Amygdala (tissue), 56 donors: ENCODE measurements at regions not wholly inside any gene's neighbourhood (a gene's known extent, or its start where the extent isn't known, plus 50 kb on each side); places are given as distances from the start of the nearest gene placed in this dataset.
A peak's percentile ranks its signal among the peaks of the same experiment; 100 is the strongest.

Source experiments
- DNase-seq, 56 donors: peaks; one replicate each; lab custom pipeline; 2025; lab: John Stamatoyannopoulos, UW

- no peak for DNase-seq
Measured at GRCh38 chr2:6525475-6525964, 340.2 kb downstream of the CMPK2 start.

GRCh38 chr2:6526093-6526824 is 339.4 kb downstream of the CMPK2 start:
- DNase-seq, result no peak

- DNase-seq, result no peak
Measured at GRCh38 chr2:6531304-6531703, 334.4 kb downstream of the CMPK2 start.

- DNase-seq, result peak in 37 of 56 donors; percentile 1 to 82 (median 30)
Measured at GRCh38 chr2:6535572-6535971, 330.1 kb downstream of the CMPK2 start.

- no peak for DNase-seq
Measured at GRCh38 chr2:6538607-6539006, 327.1 kb downstream of the CMPK2 start.

GRCh38 chr2:6545336-6545735 is 320.4 kb downstream of the CMPK2 start:
- no peak for DNase-seq

- no peak for DNase-seq
Measured at GRCh38 chr2:6545795-6546194, 319.9 kb downstream of the CMPK2 start.

GRCh38 chr2:6554466-6554865 is 311.2 kb downstream of the CMPK2 start:
- DNase-seq, result peak in 1 of 56 donors; percentile 2

- DNase-seq, result no peak
Measured at GRCh38 chr2:6556755-6557154, 309.0 kb downstream of the CMPK2 start.

- DNase-seq, result no peak
Measured at GRCh38 chr2:6557737-6558136, 308.0 kb downstream of the CMPK2 start.

GRCh38 chr2:6562771-6563170 is 302.9 kb downstream of the CMPK2 start:
- DNase-seq, result no peak

GRCh38 chr2:6564326-6564725 is 301.4 kb downstream of the CMPK2 start:
- DNase-seq, result no peak

GRCh38 chr2:6574121-6574520 is 291.6 kb downstream of the CMPK2 start:
- DNase-seq, result no peak

- DNase-seq, result no peak
Measured at GRCh38 chr2:6576302-6576701, 289.4 kb downstream of the CMPK2 start.

GRCh38 chr2:6577960-6578359 is 287.7 kb downstream of the CMPK2 start:
- no peak for DNase-seq

GRCh38 chr2:6578416-6578815 is 287.3 kb downstream of the CMPK2 start:
- DNase-seq, result no peak

GRCh38 chr2:6579281-6579680 is 286.4 kb downstream of the CMPK2 start:
- no peak for DNase-seq

GRCh38 chr2:6580982-6581381 is 284.7 kb downstream of the CMPK2 start:
- no peak for DNase-seq

GRCh38 chr2:6589150-6589549 is 276.6 kb downstream of the CMPK2 start:
- DNase-seq, result no peak

GRCh38 chr2:6590442-6590841 is 275.3 kb downstream of the CMPK2 start:
- no peak for DNase-seq

GRCh38 chr2:6602471-6602870 is 263.2 kb downstream of the CMPK2 start:
- DNase-seq, result no peak

- DNase-seq, result peak in 12 of 56 donors; percentile 1 to 28 (median 14)
Measured at GRCh38 chr2:6605836-6606505, 259.7 kb downstream of the CMPK2 start.
